HEK293T (cell line): ENCODE measurements at regions not wholly inside any gene's neighbourhood (a gene's known extent, or its start where the extent isn't known, plus 50 kb on each side); places are given as distances from the start of the nearest gene placed in this dataset.
A peak's percentile ranks its signal among the peaks of the same experiment; 100 is the strongest.

Experiments
- CTCF ChIA-PET: fragments of 350-600 bp; formaldehyde crosslinking; extraction: SDS; loops from one replicate; lab custom pipeline; 2021; ENCODE audit warnings: antibody characterized with exemption, inconsistent platforms; lab: Yijun Ruan, JAX
- POLR2A ChIA-PET: fragments of 350-600 bp; formaldehyde crosslinking; extraction: SDS; loops from one replicate; lab custom pipeline; 2020; ENCODE audit warnings: antibody characterized with exemption, inconsistent platforms; lab: Yijun Ruan, JAX
- DNase-seq: peaks from one replicate; pipeline ENCODE4 v3.0.0; 2012; ENCODE audit warnings: mixed read lengths; ENCODE audit errors: extremely low spot score
- ARNT ChIP-seq: fragments of 450-650 bp; IDR thresholded peaks from 2 replicates; pipeline ENCODE4 v1.6.1; 2017; ENCODE audit warnings: mild to moderate bottlenecking
- BHLHE40 ChIP-seq: fragments of 450-650 bp; IDR thresholded peaks from 2 replicates; pipeline ENCODE4 v1.6.1; 2016; ENCODE audit warnings: mild to moderate bottlenecking, moderate library complexity, borderline replicate concordance
- CTBP1 ChIP-seq: fragments of 450-650 bp; IDR thresholded peaks from 2 replicates; pipeline ENCODE4 v1.6.1; 2016; ENCODE audit warnings: borderline replicate concordance
- ELF4 ChIP-seq: fragments of 450-650 bp; IDR thresholded peaks from 2 replicates; pipeline ENCODE4 v1.6.1; 2017; ENCODE audit warnings: antibody characterized with exemption
- FOXA1 ChIP-seq: fragments of 450-650 bp; IDR thresholded peaks from 2 replicates; pipeline ENCODE4 v1.6.1; 2016; ENCODE audit warnings: mild to moderate bottlenecking
- FOXK2 ChIP-seq: fragments of 450-650 bp; IDR thresholded peaks from 2 replicates; pipeline ENCODE4 v1.6.1; 2016; ENCODE audit warnings: mild to moderate bottlenecking
- FOXM1 ChIP-seq: fragments of 450-650 bp; IDR thresholded peaks from 2 replicates; pipeline ENCODE4 v1.6.1; 2017; ENCODE audit warnings: mild to moderate bottlenecking, borderline replicate concordance
- HDGF ChIP-seq: fragments of 450-650 bp; IDR thresholded peaks from 2 replicates; pipeline ENCODE4 v1.6.1; 2017; ENCODE audit warnings: antibody characterized with exemption, borderline replicate concordance
- L3MBTL2 ChIP-seq: fragments of 450-650 bp; conservative IDR thresholded peaks from 2 replicates; pipeline ENCODE4 v1.6.1; 2016; ENCODE audit warnings: mild to moderate bottlenecking
- LEF1 ChIP-seq: fragments of 450-650 bp; IDR thresholded peaks from 2 replicates; pipeline ENCODE4 v1.6.1; 2017; ENCODE audit warnings: mild to moderate bottlenecking, borderline replicate concordance
- NFRKB ChIP-seq: fragments of 450-650 bp; IDR thresholded peaks from 2 replicates; pipeline ENCODE4 v1.6.1; 2016; ENCODE audit warnings: mild to moderate bottlenecking, moderate library complexity
- SP1 ChIP-seq: fragments of 450-650 bp; IDR thresholded peaks from 2 replicates; pipeline ENCODE4 v1.6.1; 2017
- SUZ12 ChIP-seq: fragments of 450-650 bp; IDR thresholded peaks from 2 replicates; pipeline ENCODE4 v1.6.1; 2016; ENCODE audit warnings: mild to moderate bottlenecking
- TARDBP ChIP-seq: fragments of 450-650 bp; IDR thresholded peaks from 2 replicates; pipeline ENCODE4 v1.6.1; 2016
- ZNF384 ChIP-seq: fragments of 450-650 bp; IDR thresholded peaks from 2 replicates; pipeline ENCODE4 v1.6.1; 2016
- TF ChIP-seq, protein P1 (sequence below): fragments of 450-650 bp; IDR thresholded peaks from 2 replicates; pipeline ENCODE4 v1.6.1; 2016

DNA sequence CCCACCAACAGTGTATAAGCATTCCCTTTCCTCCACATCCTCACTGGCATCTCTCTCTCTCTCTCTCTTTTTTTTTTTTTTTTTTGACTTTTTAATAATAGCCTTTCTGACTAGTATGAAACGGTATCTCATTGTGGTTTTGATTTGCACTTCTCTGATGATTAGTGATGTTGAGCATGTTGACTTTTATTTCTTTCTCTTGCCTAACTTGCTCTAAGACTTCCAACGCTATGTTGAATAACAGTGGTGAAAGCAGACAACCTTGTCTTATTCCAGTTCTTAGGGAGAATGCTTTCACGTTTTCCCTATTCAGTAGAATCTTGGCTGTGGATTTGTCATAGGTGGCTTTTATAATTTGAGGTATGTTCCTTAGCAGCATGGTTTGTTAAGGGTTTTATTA is 249.4 kb upstream of the MDFIC2 start:
- DNase-seq = no peak
- POLR2A ChIA-PET = no interaction called here
- CTCF ChIA-PET = no interaction called here
- TF ChIP-seq FOXK2 (no peak), SUZ12 (no peak), ARNT (no peak), TARDBP (no peak), ELF4 (no peak), SP1 (no peak), NFRKB (no peak), FOXA1 (no peak), L3MBTL2 (no peak), ZNF384 (no peak), FOXM1 (no peak), CTBP1 (no peak), HDGF (no peak)
- TF ChIP-seq, protein P1, sequence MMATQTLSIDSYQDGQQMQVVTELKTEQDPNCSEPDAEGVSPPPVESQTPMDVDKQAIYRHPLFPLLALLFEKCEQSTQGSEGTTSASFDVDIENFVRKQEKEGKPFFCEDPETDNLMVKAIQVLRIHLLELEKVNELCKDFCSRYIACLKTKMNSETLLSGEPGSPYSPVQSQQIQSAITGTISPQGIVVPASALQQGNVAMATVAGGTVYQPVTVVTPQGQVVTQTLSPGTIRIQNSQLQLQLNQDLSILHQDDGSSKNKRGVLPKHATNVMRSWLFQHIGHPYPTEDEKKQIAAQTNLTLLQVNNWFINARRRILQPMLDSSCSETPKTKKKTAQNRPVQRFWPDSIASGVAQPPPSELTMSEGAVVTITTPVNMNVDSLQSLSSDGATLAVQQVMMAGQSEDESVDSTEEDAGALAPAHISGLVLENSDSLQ = no peak

DNA sequence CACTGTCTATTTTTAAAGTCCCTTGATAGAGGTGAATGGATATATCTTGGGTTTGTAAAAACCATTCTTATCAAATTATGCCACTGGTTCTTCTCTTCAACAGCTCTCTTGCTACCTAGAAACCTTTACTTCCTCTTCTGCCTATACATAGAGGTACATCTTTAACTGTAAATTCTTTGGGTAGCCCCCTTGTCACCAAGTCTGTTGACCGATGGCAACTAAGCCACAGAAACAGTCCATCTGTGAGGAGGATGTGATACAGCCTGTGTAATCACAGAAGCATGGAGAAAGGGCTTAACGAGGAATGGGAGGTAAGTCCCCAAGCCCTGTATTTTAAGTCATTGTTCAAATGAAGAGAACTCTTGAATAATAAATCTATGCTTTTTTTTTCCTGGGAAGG is 246.5 kb upstream of the MDFIC2 start:
- TF ChIP-seq NFRKB = no peak
- TF ChIP-seq, protein P1 = no peak
- POLR2A ChIA-PET = no interaction called here
- CTCF ChIA-PET = interaction anchor here (0.5 to 0.6 kb wide), 2 partner anchors 185 to 453 kb away, joined by 3 read pairs; no protein-coding TSS in a partner anchor
- DNase-seq = no peak

DNA sequence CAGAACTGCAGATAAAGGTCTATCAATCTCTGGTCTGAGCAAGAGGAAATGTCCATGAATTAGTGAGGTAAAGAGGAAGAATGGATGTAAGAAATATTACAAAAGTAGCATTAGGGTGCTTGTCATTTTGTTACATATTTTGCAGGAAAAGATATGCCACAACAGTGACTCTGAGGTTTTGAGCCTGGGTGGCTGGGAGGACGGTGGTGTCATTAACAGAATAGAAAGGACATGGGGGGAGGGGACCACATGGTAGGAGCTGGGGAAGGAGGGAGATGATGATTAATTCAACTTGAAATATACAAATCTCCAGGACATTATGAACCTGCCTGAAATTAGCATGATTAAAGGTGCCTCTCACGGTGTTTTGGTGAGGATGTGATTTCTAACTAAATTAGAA is 245.5 kb upstream of the MDFIC2 start:
- TF ChIP-seq, protein P1 = no peak
- TF ChIP-seq CTBP1 = no peak
- TF ChIP-seq SP1 = no peak
- no peak for TF ChIP-seq ARNT
- TF ChIP-seq ELF4 = no peak
- no peak for TF ChIP-seq TARDBP
- TF ChIP-seq FOXK2 = no peak
- TF ChIP-seq NFRKB = no peak
- TF ChIP-seq FOXA1 = no peak
- no peak for TF ChIP-seq HDGF
- TF ChIP-seq LEF1 = no peak
- no peak for DNase-seq
- ChIA-PET POLR2A (no interaction called here), CTCF (no interaction called here)

DNA sequence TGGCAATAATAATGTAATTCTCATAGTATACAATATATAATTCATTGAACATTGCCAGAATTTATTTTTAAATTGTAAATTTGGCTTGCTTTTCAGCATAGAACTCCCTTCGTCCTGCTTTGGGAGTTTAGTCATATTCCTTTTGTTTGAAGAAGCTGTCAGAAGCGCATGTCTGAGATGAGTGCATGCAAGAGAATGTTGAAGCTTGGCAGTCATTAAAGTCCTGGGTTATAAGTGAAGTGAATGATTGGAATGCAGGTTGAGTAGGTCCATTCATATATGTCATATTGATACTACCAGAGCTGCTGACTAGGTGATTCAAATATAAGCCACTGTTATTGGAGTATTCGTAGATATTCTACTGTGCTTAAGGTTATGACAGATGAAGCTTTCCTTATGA is 243.6 kb upstream of the MDFIC2 start:
- CTCF ChIA-PET = no interaction called here
- no peak for DNase-seq
- POLR2A ChIA-PET = no interaction called here
- TF ChIP-seq CTBP1 = no peak
- no peak for TF ChIP-seq HDGF
- no peak for TF ChIP-seq ZNF384
- TF ChIP-seq NFRKB = no peak
- no peak for TF ChIP-seq SP1
- TF ChIP-seq FOXA1 = no peak
- TF ChIP-seq BHLHE40 = no peak
- TF ChIP-seq TARDBP = no peak
- no peak for TF ChIP-seq L3MBTL2
- TF ChIP-seq, protein P1 = no peak
- TF ChIP-seq LEF1 = no peak
- TF ChIP-seq ARNT = no peak

DNA sequence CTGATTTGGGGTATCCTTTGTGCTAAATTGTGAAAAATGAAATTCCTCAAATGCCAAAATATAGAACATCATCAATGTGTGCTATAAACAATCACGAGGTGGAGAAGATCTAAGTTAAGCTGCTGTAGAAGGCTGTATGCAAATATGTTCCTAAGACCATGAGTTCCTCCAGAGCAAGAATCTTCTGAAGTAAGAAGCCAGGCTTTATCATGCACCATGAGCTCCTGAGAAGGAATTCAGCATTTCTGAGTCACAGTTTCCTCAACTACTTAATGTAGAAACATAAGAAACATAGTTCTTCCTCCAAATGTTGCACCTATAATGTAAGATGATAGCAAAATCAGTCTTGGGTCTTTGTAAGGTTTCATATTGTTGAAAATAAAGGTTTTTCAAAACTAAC is 241.7 kb upstream of the MDFIC2 start:
- no peak for DNase-seq
- POLR2A ChIA-PET = no interaction called here
- TF ChIP-seq ELF4 (no peak), FOXA1 (no peak), FOXM1 (no peak), ZNF384 (no peak), FOXK2 (no peak)
- CTCF ChIA-PET = no interaction called here

DNA sequence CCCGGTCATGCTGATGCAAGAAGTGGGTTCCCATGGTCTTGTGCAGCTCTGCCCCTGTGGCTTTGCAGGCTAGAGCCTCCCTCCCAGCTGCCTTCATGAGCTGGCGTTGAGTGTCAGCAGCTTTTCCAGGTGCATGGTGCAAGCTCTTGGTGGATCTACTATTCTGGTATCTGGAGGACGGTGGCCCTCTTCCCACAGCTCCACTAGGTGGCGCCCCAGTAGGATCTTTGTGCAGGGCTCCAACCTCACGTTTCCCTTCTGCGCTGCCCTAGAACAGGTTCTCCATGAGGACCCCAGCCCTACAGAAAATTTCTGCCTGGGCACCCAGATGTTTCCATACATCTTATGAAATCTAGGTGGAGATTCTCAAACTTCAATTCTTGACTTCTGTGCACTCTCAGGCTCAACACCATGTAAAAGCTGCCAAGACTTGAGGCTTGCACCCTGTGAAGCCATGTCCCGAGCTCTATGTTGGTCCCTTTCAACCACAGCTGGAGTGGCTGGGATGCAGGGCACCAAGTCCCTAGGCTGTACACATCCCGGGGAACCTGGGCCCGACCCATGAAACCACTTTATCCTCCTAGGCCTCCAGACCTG is 238.4 kb upstream of the MDFIC2 start:
- CTCF ChIA-PET = interaction anchor here (0.6 to 1.3 kb wide), 5 partner anchors 11 to 507 kb away, joined by 3 to 8 read pairs (median 4); no protein-coding TSS in a partner anchor
- POLR2A ChIA-PET = no interaction called here
- peak; percentile 15 for DNase-seq
- TF ChIP-seq SP1 (no peak), FOXK2 (no peak), L3MBTL2 (no peak), SUZ12 (no peak), HDGF (no peak), ARNT (no peak), NFRKB (no peak), FOXA1 (no peak), ELF4 (no peak), LEF1 (no peak), BHLHE40 (no peak), ZNF384 (no peak), CTBP1 (no peak)
- TF ChIP-seq, protein P1 = no peak
